ENCODE measurements at regions not wholly inside any gene's neighbourhood (a gene's known extent, or its start where the extent isn't known, plus 50 kb on each side); places are given as distances from the start of the nearest gene placed in this dataset.
"Not testable (repeated sequence)": the region's sequence is repeated elsewhere in the genome, so short reads cannot be mapped to it uniquely, and the experiment has no call there.

DNA sequence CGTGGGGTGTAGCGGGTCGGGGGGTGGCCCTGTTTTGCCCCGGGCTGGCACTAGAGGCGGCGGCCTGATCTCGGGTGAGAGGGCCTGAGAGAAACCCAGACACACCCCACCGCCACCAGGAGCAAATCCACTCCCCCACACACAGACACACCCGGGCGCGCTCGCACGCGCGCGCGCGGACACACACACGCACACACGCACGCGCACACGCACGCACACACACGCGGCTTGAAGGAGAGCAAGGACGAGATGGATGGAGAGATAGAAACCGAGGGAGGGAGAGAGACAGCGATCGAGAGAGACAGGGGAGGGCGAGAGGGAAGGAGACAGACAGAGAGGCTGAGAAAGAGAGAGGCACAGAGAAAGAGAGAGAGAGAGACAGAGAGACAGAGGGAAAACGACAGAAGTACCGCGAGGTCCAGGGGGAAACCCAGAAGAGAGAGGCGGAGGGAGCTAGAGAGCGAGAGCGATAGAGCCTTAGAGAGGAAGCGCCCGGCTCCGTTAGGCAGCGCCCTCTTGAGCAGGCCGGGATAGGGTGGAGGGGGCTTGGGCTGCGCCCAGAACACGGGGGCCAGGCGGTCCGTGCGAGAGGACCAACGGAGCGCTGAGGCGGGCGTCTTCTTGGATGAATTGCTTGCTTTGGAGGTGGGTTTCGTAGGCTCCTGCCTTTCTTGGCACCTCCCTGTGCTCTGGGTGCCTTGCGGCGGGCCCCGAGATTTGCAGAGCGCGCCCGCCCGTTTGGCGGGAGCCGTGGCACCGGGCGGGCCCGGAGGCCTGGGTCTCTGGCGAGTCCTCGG is 69.7 kb downstream of the RNF187 start:
- TF ChIP-seq, protein P1, sequence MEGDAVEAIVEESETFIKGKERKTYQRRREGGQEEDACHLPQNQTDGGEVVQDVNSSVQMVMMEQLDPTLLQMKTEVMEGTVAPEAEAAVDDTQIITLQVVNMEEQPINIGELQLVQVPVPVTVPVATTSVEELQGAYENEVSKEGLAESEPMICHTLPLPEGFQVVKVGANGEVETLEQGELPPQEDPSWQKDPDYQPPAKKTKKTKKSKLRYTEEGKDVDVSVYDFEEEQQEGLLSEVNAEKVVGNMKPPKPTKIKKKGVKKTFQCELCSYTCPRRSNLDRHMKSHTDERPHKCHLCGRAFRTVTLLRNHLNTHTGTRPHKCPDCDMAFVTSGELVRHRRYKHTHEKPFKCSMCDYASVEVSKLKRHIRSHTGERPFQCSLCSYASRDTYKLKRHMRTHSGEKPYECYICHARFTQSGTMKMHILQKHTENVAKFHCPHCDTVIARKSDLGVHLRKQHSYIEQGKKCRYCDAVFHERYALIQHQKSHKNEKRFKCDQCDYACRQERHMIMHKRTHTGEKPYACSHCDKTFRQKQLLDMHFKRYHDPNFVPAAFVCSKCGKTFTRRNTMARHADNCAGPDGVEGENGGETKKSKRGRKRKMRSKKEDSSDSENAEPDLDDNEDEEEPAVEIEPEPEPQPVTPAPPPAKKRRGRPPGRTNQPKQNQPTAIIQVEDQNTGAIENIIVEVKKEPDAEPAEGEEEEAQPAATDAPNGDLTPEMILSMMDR (conservative IDR thresholded peaks at IDR 0.05; ENCODE audit: low read depth, low read length): peak; percentile 12
- H3K4me3 ChIP-seq (ENCODE audit: low read depth, low read length): peak overlapping the region; percentile 34

More for the DNA sequence above, 69.7 kb downstream of the RNF187 start:
- DNase-seq (ENCODE audit: low read depth): not testable (repeated sequence)

All from epithelial cell of proximal tubule (primary cell).